PC-3 (cell line): ENCODE measurements at regions not wholly inside any gene's neighbourhood (a gene's known extent, or its start where the extent isn't known, plus 50 kb on each side); places are given as distances from the start of the nearest gene placed in this dataset.
A peak's percentile ranks its signal among the peaks of the same experiment; 100 is the strongest.

Experiments used
- ATAC-seq: fragments of 200-7000 bp; cut with Tn5 transposase; 2 replicates; pipeline ENCODE4 v1.9.1; 2020; ENCODE audit warnings: mild to moderate bottlenecking, moderate library complexity
- BruUV-seq: library from RNA; stranded (reverse); fragments of 400-500 nt; replicated peaks from 2 replicates; lab custom pipeline; 2021; lab: Mats Ljungman, UMichigan
- CTCF ChIA-PET: fragments of 300-600 bp; sonication (Branson Sonifier 250); formaldehyde crosslinking; loops from one replicate; lab custom pipeline; 2022; ENCODE audit warnings: antibody characterized with exemption; lab: Charles Lee
- POLR2A ChIA-PET: fragments of 300-600 bp; sonication (Branson Sonifier 250); formaldehyde crosslinking; loops from one replicate; lab custom pipeline; 2022; ENCODE audit warnings: antibody characterized with exemption; ENCODE audit not compliant: unreplicated experiment; lab: Charles Lee
- DNase-seq: peaks from one replicate; pipeline ENCODE4 v3.0.0-alpha.2; 2015
- H2AFZ ChIP-seq: fragments of 300-600 bp; sonication (generic); 2 replicates; pipeline ENCODE4 v1.6.0; 2016; ENCODE audit warnings: antibody characterized with exemption, low read length
- H3F3A ChIP-seq: fragments of 300-600 bp; sonication (generic); one replicate; pipeline ENCODE4 v1.6.0; 2017; ENCODE audit warnings: antibody characterized with exemption, low read length, control low read depth, mild to moderate bottlenecking; ENCODE audit not compliant: unreplicated experiment
- H3K27ac ChIP-seq: fragments of 300-600 bp; sonication (generic); 2 replicates; pipeline ENCODE4 v1.5.1; 2016; ENCODE audit warnings: mild to moderate bottlenecking, low read length
- H3K27me3 ChIP-seq: fragments of 300-600 bp; sonication (generic); 2 replicates; pipeline ENCODE4 v1.6.1; 2016; ENCODE audit warnings: low read length, mixed read lengths
- H3K36me3 ChIP-seq: fragments of 300-600 bp; sonication (generic); 2 replicates; pipeline ENCODE4 v1.6.1; 2016; ENCODE audit warnings: low read depth, mixed run types, low read length, mixed read lengths
- H3K4me1 ChIP-seq: fragments of 300-600 bp; sonication (generic); 2 replicates; pipeline ENCODE4 v1.5.1; 2016; ENCODE audit warnings: low read length; ENCODE audit not compliant: insufficient read depth
- H3K4me2 ChIP-seq: fragments of 300-600 bp; sonication (generic); 2 replicates; pipeline ENCODE4 v1.6.0; 2016; ENCODE audit warnings: low read length
- H3K4me3 ChIP-seq: fragments of 300-600 bp; sonication (generic); 2 replicates; pipeline ENCODE4 v1.5.1; 2016; ENCODE audit warnings: mild to moderate bottlenecking, low read length, mixed read lengths
- H3K79me2 ChIP-seq: fragments of 300-600 bp; sonication (generic); 2 replicates; pipeline ENCODE4 v1.6.1; 2017; ENCODE audit warnings: low read length, mixed read lengths
- H3K9ac ChIP-seq: fragments of 300-600 bp; sonication (generic); 2 replicates; pipeline ENCODE4 v1.6.0; 2016; ENCODE audit warnings: mild to moderate bottlenecking, low read length
- H3K9me2 ChIP-seq: fragments of 300-600 bp; sonication (generic); replicated peaks from 2 replicates; pipeline ENCODE4 v1.6.1; 2016; ENCODE audit warnings: mixed run types, low read length, mixed read lengths
- H3K9me3 ChIP-seq: fragments of 300-600 bp; sonication (generic); 2 replicates; pipeline ENCODE4 v1.6.1; 2016; ENCODE audit warnings: low read length, mixed read lengths
- H4K20me1 ChIP-seq: fragments of 300-600 bp; sonication (generic); 2 replicates; pipeline ENCODE4 v1.6.1; 2016; ENCODE audit warnings: low read length, mixed read lengths
- EZH2 ChIP-seq: fragments of 300-600 bp; sonication (generic); IDR thresholded peaks from one replicate; pipeline ENCODE4 v1.6.1; 2017; ENCODE audit warnings: antibody characterized with exemption, mild to moderate bottlenecking, low read length; ENCODE audit not compliant: unreplicated experiment
- EZH2phosphoT487 ChIP-seq: fragments of 300-600 bp; sonication (generic); IDR thresholded peaks from 2 replicates; pipeline ENCODE4 v1.6.1; 2018; ENCODE audit warnings: mild to moderate bottlenecking, antibody characterized with exemption, low read length, borderline replicate concordance
- intact Hi-C: fragments of 100-400 bp; cut with micrococcal nuclease; formaldehyde crosslinking; loops from 2 replicates; pipeline ENCODE4 v1.9.0; 2023
- TF ChIP-seq, protein P1 (sequence below): fragments of 300-600 bp; sonication (generic); conservative IDR thresholded peaks from 2 replicates; pipeline ENCODE4 v1.5.1; 2017; ENCODE audit warnings: antibody characterized with exemption, low read depth, mild to moderate bottlenecking, low read length

DNA sequence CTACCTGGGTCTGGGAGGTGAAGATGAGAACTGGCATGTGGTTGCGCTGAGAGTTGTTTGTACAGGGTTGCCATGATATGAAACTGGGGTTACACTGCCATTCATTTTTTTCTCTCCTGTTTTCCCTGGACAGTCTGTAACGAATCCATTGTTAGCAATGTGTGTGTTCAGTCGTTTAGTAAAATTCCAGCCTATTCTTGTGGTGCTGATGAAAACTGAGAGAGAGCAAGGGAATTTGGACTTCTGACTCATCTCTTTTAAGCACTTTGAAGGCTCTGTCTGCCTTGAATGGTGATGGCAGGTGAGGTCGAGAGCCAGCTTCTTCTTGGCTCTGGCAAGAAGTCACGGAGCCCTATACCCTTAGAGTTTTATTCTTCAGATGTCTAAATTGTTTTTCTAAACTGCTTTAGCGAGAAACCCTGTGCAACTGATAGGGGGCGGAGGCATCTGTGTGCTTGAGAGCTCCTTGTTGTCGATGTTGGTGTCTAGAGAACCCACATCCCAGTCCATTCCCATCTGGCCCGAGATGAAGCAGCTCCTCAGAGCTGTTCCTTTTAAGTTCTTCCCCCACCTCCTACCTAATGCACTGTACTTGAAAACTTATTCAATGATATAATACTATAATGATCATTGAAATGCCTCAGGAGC, 204.4 kb downstream of the TMX1 start:
- DNase-seq (no peak), ATAC-seq (no peak)
- peak overlapping the region; percentile 95 for H3K27ac ChIP-seq
- no TSS peak for BruUV-seq
- no peak overlapping the region for H2AFZ ChIP-seq
- intact Hi-C loops, result loop anchor here (5.0 to 10.0 kb wide), 2 partner anchors 147 to 330 kb away; no protein-coding TSS in a partner anchor
- no peak overlapping the region for H3K9ac ChIP-seq
- peaks cover 56% of the 10 kb centered on the region for H3K4me1 ChIP-seq
- no peaks in the 10 kb centered on the region for H3K27me3 ChIP-seq
- TF ChIP-seq, protein P1, sequence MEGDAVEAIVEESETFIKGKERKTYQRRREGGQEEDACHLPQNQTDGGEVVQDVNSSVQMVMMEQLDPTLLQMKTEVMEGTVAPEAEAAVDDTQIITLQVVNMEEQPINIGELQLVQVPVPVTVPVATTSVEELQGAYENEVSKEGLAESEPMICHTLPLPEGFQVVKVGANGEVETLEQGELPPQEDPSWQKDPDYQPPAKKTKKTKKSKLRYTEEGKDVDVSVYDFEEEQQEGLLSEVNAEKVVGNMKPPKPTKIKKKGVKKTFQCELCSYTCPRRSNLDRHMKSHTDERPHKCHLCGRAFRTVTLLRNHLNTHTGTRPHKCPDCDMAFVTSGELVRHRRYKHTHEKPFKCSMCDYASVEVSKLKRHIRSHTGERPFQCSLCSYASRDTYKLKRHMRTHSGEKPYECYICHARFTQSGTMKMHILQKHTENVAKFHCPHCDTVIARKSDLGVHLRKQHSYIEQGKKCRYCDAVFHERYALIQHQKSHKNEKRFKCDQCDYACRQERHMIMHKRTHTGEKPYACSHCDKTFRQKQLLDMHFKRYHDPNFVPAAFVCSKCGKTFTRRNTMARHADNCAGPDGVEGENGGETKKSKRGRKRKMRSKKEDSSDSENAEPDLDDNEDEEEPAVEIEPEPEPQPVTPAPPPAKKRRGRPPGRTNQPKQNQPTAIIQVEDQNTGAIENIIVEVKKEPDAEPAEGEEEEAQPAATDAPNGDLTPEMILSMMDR, result no peak
- TF ChIP-seq EZH2phosphoT487 (no peak), EZH2 (no peak)
- H3K9me3 ChIP-seq, result no peaks in the 10 kb centered on the region
- H3K4me2 ChIP-seq, result no peak overlapping the region
- no peaks in the 10 kb centered on the region for H3K36me3 ChIP-seq
- H3K4me3 ChIP-seq, result no peak overlapping the region
- ChIA-PET POLR2A (interaction anchor here (0.5 kb wide), 1 partner anchor 46 kb away, joined by 4 read pairs; no protein-coding TSS in a partner anchor), CTCF (no interaction called here)
- H4K20me1 ChIP-seq, result no peaks in the 10 kb centered on the region
- H3K79me2 ChIP-seq, result no peaks in the 10 kb centered on the region
- H3F3A ChIP-seq, result peaks cover 19% of the 10 kb centered on the region
- H3K9me2 ChIP-seq, result no peaks in the 10 kb centered on the region

DNA sequence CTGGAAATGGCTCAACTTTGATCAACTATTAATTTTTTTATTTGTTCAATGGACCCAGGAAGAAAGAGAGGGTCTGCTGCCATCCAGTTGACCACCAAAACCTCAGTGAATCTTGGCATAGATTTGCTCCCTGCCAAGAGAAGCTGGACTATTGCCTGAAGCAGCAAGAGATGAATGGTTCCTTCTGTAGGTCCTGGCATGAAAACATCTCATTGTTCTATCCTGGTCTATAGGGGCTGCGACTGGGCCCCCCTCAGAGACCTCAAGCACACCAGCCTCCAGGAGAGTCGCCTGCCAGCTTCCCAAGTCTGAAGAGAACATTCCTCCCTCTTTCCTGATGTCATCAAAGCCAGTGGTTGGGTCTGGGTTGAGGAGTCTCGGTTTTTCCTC, 204.9 kb downstream of the TMX1 start:
- Histone ChIP-seq H3K9me2 (no peaks in the 10 kb centered on the region), H2AFZ (no peak overlapping the region), H3K79me2 (no peaks in the 10 kb centered on the region), H4K20me1 (no peaks in the 10 kb centered on the region), H3F3A (peaks cover 19% of the 10 kb centered on the region), H3K9ac (no peak overlapping the region), H3K4me2 (no peak overlapping the region), H3K4me1 (peaks cover 56% of the 10 kb centered on the region), H3K4me3 (no peak overlapping the region), H3K36me3 (no peaks in the 10 kb centered on the region), H3K9me3 (no peaks in the 10 kb centered on the region), H3K27ac (no peak overlapping the region), H3K27me3 (no peaks in the 10 kb centered on the region)
- intact Hi-C loops, result loop anchor here (10.0 kb wide), 1 partner anchor 330 kb away; no protein-coding TSS in a partner anchor
- POLR2A ChIA-PET, result no interaction called here
- CTCF ChIA-PET, result no interaction called here
- no peak for TF ChIP-seq EZH2
- DNase-seq (no peak), ATAC-seq (no peak)
- no TSS peak for BruUV-seq

DNA sequence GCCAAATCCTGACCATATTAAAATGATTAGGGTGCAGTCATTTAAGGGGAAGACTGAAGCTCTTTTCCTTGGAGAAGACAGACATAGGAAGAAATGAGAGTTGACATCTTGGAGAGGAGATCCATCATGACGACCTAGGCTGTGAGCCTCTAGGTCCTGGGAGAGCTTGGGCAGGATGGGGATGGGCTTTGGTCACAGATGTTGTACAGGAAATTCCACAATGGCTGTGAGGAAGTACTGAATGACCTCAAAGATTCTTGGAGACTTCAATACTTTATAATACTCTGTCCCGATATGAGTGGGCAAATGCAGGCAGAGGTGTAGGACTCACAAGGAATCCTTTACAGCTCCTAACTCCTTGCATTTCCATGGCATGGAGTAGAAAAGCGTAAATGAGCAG, 204.9 kb upstream of the FRMD6 start:
- peaks cover 13% of the 10 kb centered on the region for H3F3A ChIP-seq
- ATAC-seq (no peak), DNase-seq (no peak)
- CTCF ChIA-PET, result no interaction called here
- BruUV-seq, result no TSS peak
- H3K4me3 ChIP-seq, result no peak overlapping the region
- H3K4me1 ChIP-seq, result peaks cover 40% of the 10 kb centered on the region
- H3K9ac ChIP-seq, result no peak overlapping the region
- H3K36me3 ChIP-seq, result no peaks in the 10 kb centered on the region
- TF ChIP-seq EZH2phosphoT487 (no peak), EZH2 (no peak)
- TF ChIP-seq, protein P1, result no peak
- intact Hi-C loops, result loop anchor here (10.0 kb wide), 1 partner anchor 328 kb away; no protein-coding TSS in a partner anchor
- H3K79me2 ChIP-seq, result no peaks in the 10 kb centered on the region
- H2AFZ ChIP-seq, result no peak overlapping the region
- H3K27ac ChIP-seq, result no peak overlapping the region
- H4K20me1 ChIP-seq, result no peaks in the 10 kb centered on the region
- no peaks in the 10 kb centered on the region for H3K27me3 ChIP-seq
- POLR2A ChIA-PET, result no interaction called here
- no peaks in the 10 kb centered on the region for H3K9me3 ChIP-seq
- H3K4me2 ChIP-seq, result no peak overlapping the region
- no peaks in the 10 kb centered on the region for H3K9me2 ChIP-seq
